ENCODE measurements at regions not wholly inside any gene's neighbourhood (a gene's known extent, or its start where the extent isn't known, plus 50 kb on each side); places are given as distances from the start of the nearest gene placed in this dataset.

- no peak overlapping the region for H2AFZ ChIP-seq (ENCODE audit: insufficient read depth, low read depth, low read length, poor library complexity, severe bottlenecking)
- H3K9ac ChIP-seq (ENCODE audit: low read length), result no peak overlapping the region
- H3K9me3 ChIP-seq (ENCODE audit: control extremely low read depth in 1 of 3, control insufficient read depth in 2 of 3, insufficient read depth in 1 of 3, low read length in 2 of 3), result no peaks in the 10 kb centered on the region
- no peak overlapping the region for H3K4me3 Mint-ChIP-seq
- no peaks in the 10 kb centered on the region for H3K79me2 ChIP-seq (ENCODE audit: control insufficient read depth, insufficient read depth, low read length)
- H3K4me1 ChIP-seq (ENCODE audit: control insufficient read depth in 2 of 2, insufficient read depth in 2 of 2, low read length in 2 of 2), result no peaks in the 10 kb centered on the region
- peaks cover 3% of the 10 kb centered on the region for H3K27me3 Mint-ChIP-seq
- no peaks in the 10 kb centered on the region for H4K20me1 ChIP-seq (ENCODE audit: control insufficient read depth, insufficient read depth, low read length, poor library complexity, severe bottlenecking)
- no peak overlapping the region for H3K27ac ChIP-seq (ENCODE audit: low read length in 2 of 2)
- no peaks in the 10 kb centered on the region for H3K4me1 Mint-ChIP-seq
- no peaks in the 10 kb centered on the region for H3K36me3 ChIP-seq (replicated peaks in 1 of 2; ENCODE audit: control extremely low read depth in 1 of 2, control insufficient read depth in 1 of 2, extremely low read depth in 1 of 2, insufficient read depth in 2 of 2, low read length in 1 of 2)
- H3K4me3 ChIP-seq (ENCODE audit: control extremely low read depth in 1 of 5, extremely low read depth in 1 of 5, insufficient read depth in 1 of 5, low read depth in 2 of 5, low read length in 4 of 5), result no peak overlapping the region
- no peaks in the 10 kb centered on the region for H3K27me3 ChIP-seq (replicated peaks in 1 of 4; ENCODE audit: control extremely low read depth in 1 of 4, control insufficient read depth in 3 of 4, insufficient read depth in 4 of 4, low read length in 3 of 4)
- H3K27ac Mint-ChIP-seq, result no peak overlapping the region
- ChIA-PET CTCF (no interaction called here), POLR2A (no interaction called here)
- no peak for ATAC-seq (ENCODE audit: low read depth)
- no peak for TF ChIP-seq CTCF (IDR thresholded peaks at IDR 0.05)
- no peak for TF ChIP-seq EZH2 (IDR thresholded peaks at IDR 0.05; ENCODE audit: borderline replicate concordance, insufficient read depth, low read depth, low read length, poor library complexity, severe bottlenecking)
- DNase-seq, result no peak
- intact Hi-C loops (cut with micrococcal nuclease), result no loop called here
- no peaks in the 10 kb centered on the region for H3K9me3 Mint-ChIP-seq (ENCODE audit: insufficient read depth)
- no peak overlapping the region for H3K4me2 ChIP-seq (replicated peaks; ENCODE audit: low read depth, low read length, poor library complexity, severe bottlenecking)
These were observed 248.5 kb upstream of the TUT7 start for GRCh38 chr9:86602715-86603114.

GRCh38 chr9:86601697-86602096 lies 247.5 kb upstream of the TUT7 start:
- WGBS (ENCODE audit: insufficient coverage), result no CpG with 5 or more reads among the region's 3 CpGs
- intact Hi-C loops (cut with micrococcal nuclease), result no loop called here
- Histone ChIP-seq H3K4me3 (ENCODE audit: control extremely low read depth in 1 of 5, extremely low read depth in 1 of 5, insufficient read depth in 1 of 5, low read depth in 2 of 5, low read length in 4 of 5) (no peak overlapping the region), H4K20me1 (ENCODE audit: control insufficient read depth, insufficient read depth, low read length, poor library complexity, severe bottlenecking) (no peaks in the 10 kb centered on the region), H3K9me3 (ENCODE audit: control extremely low read depth in 1 of 3, control insufficient read depth in 2 of 3, insufficient read depth in 1 of 3, low read length in 2 of 3) (peaks cover 0 to 4% (median 0%) of the 10 kb centered on the region in 3 donors), H3K27ac (ENCODE audit: low read length in 2 of 2) (no peak overlapping the region), H2AFZ (ENCODE audit: insufficient read depth, low read depth, low read length, poor library complexity, severe bottlenecking) (no peak overlapping the region), H3K9ac (ENCODE audit: low read length) (no peak overlapping the region), H3K27me3 (replicated peaks in 1 of 4; ENCODE audit: control extremely low read depth in 1 of 4, control insufficient read depth in 3 of 4, insufficient read depth in 4 of 4, low read length in 3 of 4) (no peaks in the 10 kb centered on the region), H3K79me2 (ENCODE audit: control insufficient read depth, insufficient read depth, low read length) (no peaks in the 10 kb centered on the region), H3K36me3 (replicated peaks in 1 of 2; ENCODE audit: control extremely low read depth in 1 of 2, control insufficient read depth in 1 of 2, extremely low read depth in 1 of 2, insufficient read depth in 2 of 2, low read length in 1 of 2) (no peaks in the 10 kb centered on the region), H3K4me2 (replicated peaks; ENCODE audit: low read depth, low read length, poor library complexity, severe bottlenecking) (no peak overlapping the region), H3K4me1 (ENCODE audit: control insufficient read depth in 2 of 2, insufficient read depth in 2 of 2, low read length in 2 of 2) (no peaks in the 10 kb centered on the region)
- Mint-ChIP-seq H3K27ac (no peak overlapping the region), H3K27me3 (peaks cover 3% of the 10 kb centered on the region), H3K9me3 (ENCODE audit: insufficient read depth) (no peaks in the 10 kb centered on the region), H3K4me1 (no peaks in the 10 kb centered on the region), H3K4me3 (no peak overlapping the region)
- ChIA-PET CTCF (no interaction called here), POLR2A (no interaction called here)
- DNase-seq (no peak), ATAC-seq (ENCODE audit: low read depth) (no peak)
- TF ChIP-seq CTCF (IDR thresholded peaks at IDR 0.05), result no peak
- no peak for TF ChIP-seq EZH2 (IDR thresholded peaks at IDR 0.05; ENCODE audit: borderline replicate concordance, insufficient read depth, low read depth, low read length, poor library complexity, severe bottlenecking)
